ENCODE measurements at regions not wholly inside any gene's neighbourhood (a gene's known extent, or its start where the extent isn't known, plus 50 kb on each side); places are given as distances from the start of the nearest gene placed in this dataset.

DNA sequence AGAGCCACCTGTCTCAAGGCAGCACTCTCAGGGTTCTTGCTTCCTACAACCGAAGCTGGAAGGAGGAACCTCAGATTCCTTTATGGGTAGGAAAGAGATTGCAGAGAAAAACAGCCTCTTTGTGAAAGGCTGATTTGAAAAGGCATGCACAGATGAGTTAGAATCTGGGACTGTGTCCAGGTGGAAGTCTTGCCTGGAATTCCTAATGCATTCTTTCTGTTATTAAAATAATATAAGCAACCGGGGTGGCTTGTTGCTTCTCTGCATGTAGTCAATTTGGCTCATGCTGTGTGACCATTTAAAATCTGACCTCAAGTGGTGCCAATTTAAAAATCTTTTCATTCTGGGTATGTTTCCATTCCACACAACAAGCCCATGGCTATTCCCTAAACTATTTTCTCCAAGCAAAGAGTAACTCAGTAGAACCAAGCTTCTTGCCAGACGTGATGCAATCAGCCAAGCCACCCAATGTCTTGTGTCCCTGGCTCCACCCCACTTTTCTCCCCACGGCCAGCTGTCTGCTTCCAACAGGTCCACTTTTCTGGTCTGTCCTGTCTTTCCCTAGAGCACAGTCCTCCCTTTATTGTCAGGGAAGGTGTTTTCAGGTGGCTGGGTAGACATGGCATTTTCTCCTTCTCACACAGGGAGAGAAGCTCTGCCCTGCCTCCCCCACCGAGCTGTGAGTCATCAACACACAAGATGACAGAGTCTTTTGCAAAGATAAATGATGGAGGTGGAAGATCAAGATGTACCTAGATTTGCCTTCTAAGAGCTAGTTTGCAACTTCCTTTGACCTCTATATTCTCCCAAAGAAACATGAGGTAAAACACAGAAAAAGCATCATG, 394.3 kb downstream of the FOXO1 start:
- DNase-seq = peak; percentile 7

DNA sequence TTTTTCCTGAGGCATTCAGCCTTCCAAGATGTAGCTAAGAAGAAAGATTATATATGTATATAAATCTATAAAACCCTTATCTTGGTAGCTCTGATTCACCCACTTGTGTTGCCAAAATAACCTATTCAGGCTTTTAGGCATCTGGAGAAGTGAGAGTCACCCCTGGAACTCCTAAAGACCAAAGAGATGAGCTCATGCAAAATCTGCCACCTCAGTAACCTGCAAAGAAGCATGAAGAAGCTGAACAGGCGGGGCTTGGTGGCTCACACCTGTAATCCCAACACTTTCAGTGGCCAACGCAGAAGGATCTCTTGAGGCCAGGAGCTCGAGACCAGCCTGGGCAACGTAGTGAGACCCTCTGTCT, 393.7 kb downstream of the FOXO1 start:
- no peak for DNase-seq

DNA sequence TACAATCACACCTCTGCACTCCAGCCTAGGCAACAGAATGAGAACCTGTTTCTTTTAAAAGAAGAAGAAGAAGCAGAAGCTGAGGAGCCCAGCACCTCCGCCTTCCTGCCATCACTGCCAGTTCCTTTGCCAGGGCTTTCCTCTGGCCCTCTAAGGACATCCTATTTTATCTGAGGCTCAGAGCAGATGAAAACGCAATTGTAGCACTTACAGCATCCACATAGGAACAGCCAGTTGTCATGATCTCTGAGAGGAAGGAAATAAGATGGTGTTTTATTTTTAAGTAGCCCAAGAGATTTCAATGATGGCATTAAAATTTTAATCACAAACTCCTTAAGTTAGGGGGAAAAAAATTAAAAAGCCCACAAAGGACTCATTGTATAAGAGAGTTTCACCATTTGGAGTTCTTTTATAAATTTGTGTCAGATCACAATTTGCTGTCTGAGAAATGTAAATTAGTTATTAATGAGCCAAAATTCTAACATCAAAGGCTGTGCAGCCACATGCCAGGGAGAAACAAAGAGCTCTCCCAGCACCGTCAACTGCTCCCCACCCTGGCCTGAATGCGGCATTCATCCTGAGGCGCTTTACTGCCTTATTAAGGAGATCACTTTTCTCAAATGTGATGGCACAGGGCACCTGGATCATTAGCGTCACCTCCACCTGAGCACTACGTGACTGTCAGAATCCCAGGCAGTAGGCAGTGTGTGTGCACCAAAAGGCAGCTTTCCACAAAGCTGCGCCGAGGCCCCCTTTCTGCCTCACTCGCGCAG, 393.0 kb downstream of the FOXO1 start:
- no peak for DNase-seq

GRCh38 chr13:40274103-40274502, 392.3 kb downstream of the FOXO1 start:
- no peak for DNase-seq

GRCh38 chr13:40275155-40275554, 391.3 kb downstream of the FOXO1 start:
- DNase-seq = no peak

- no peak for DNase-seq
Observed at GRCh38 chr13:40275636-40276035, 390.8 kb downstream of the FOXO1 start.

- DNase-seq = no peak
Observed at GRCh38 chr13:40283666-40284065, 382.8 kb downstream of the FOXO1 start.

DNA sequence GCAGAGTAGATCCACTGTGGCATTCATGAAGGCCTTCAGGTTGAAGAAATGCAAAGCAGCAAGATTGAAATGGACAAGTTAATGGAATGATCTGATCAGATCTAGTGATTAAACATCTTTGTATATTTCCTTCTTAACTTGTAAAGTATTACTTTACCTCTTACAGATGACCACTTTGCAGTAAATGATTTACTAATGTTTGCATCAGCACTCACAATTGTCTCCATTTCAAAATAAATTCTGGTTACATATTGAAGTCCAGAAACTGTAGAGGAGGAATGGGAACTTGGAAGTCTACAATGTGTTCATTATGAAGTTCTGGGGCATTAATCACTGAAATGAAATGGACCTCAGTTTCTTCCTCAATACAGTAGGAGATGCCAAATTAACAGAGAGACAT, 380.8 kb downstream of the FOXO1 start:
- no peak for DNase-seq

- no peak for DNase-seq
Observed at GRCh38 chr13:40287428-40287827, 379.0 kb downstream of the FOXO1 start.

- no peak for DNase-seq
Observed at GRCh38 chr13:40288259-40288658, 378.2 kb downstream of the FOXO1 start.

DNA sequence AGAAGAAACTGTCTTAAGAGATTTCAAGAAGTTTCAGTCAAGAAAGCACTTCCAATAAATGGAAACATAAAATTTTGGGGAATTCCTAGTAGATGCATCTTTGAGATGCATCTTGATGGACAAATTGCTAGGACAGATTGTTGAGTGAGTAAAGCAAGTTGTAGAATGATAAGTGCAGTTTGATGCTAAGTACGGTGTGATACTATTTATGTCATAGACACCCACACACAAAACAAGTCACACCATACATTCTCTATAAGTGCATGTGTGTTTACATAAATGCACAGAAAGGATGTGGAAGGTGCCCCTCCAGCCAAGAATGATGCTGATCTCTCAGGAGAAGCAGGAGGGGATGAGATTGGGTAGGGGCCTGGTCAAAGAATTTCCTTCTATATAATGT, 375.7 kb downstream of the FOXO1 start:
- no peak for DNase-seq

DNA sequence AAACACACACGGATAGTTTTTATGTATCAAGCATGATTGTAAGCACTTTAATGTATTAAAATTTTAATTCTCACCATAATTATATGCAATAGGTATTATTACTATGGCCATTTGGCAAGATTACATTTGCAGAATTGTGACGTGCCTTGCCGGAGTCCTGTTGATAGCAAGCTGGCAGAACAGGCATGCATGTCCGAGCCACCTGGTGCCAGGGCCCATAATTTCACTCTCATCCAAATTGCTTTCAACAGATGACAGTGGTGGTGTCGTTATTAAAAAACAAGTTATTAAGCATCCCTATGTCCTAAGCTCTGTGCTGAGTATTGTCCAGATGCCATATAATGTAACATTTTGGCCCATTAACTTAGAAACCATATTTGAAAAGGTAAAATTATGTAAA, 374.3 kb downstream of the FOXO1 start:
- no peak for DNase-seq

DNA sequence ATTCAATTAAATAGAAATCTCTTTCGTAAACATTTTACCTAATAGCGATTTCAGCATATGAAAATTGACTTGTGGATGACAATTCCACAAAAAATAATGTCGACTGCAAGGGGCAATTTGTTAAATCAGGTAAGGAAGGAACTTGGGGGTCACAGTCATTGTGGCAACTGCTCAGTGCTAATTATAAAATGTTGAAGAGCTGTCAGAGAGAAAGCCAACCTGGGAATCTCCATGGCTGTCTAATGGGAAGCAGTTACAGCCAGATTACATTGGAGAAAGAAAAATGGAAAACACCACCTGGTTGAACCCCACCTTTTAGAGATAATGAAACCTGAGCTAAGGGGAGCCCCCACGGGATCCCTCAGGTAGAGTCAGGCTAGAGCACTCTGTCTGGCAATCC, 373.9 kb downstream of the FOXO1 start:
- no peak for DNase-seq

- no peak for DNase-seq
Observed at GRCh38 chr13:40302351-40302750, 364.1 kb downstream of the FOXO1 start.

- no peak for DNase-seq
Observed at GRCh38 chr13:40304391-40304790, 362.1 kb downstream of the FOXO1 start.

GRCh38 chr13:40306817-40307216, 359.6 kb downstream of the FOXO1 start:
- DNase-seq = peak; percentile 74

- DNase-seq = no peak
Observed at GRCh38 chr13:40309881-40310280, 356.6 kb downstream of the FOXO1 start.

- no peak for DNase-seq
Observed at GRCh38 chr13:40311356-40312101, 354.9 kb downstream of the FOXO1 start.

DNA sequence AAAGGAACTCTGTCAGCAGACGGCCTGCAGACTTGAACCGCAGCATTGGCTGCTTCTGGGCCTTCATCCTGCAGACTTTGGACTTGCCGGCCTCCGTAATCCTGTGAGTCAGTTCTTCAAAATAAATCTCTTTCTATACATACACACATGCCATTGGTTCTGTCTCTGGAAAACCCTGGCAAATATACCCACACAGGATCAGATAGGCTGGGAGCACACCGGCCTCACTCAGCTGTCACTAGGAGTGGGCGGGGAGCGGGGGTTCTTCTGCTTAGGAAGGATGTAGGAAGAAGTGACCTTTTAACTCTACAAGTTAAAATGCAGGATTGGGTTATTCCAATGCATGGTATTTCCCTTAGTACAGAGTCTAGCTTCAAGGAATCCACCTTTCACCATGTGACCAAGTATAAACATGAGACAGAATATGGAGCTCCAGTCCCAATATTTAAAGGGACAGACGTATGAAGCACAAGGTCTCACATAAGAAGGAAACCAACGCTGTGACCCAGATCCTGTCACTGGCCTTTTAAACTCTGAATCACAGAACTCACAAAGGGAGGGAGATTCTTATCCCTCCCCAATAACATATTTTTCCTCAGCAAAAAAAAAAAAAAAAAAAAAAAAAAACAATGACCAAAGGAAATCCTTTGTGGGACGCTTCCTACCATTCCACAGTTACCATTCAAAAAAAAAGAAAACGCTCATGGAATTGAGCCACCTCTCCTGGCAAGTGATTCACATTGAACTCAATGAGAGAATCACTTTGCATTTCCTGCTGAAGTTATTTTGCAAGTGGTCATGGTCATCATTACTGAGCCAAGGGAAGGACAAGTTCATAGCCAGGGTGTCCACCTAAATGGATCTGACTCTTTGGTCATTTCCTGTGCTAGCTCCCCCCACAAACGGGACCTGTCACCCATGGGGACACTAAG, 352.9 kb downstream of the FOXO1 start:
- DNase-seq = no peak

DNA sequence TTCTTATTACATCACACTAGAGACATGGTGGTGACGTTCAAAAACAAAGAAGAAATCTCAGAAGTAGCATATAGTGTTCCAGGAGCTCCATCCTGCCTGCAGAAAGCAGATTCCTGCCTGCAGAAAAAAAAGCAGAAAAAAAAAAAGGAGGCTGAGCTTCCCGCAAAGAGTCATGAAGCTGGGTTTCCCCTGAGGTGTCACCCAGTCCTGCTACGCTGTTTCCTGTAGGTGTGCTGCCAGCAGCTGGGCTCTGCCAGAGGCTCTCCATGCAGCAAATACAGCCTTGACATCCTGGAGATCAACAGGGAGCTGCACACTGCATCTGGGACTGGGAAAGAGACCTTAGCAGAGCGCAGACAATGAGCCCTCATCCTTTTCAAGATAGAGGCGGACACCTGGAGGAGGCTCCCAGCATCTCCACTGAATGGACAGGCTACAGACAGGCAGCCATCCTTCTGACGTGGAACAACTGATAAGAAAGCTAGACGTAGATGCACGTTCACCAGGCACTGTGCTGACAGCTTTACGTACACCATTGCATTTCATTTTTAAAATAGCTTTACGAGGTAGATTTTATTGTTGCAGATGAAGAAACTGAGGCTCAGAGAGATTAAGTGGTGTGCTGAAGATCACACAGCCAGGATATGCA, 350.9 kb downstream of the FOXO1 start:
- peak; percentile 62 for DNase-seq

GRCh38 chr13:40316301-40316700, 350.1 kb downstream of the FOXO1 start:
- peak; percentile 56 for DNase-seq

GRCh38 chr13:40317980-40318327, 348.5 kb downstream of the FOXO1 start:
- no peak for DNase-seq

Measured in activated CD4-positive, alpha-beta T cell treated with anti-CD3 and anti-CD28 coated beads, Interleukin-2, Interleukin-6, amounts not matched to agents 100 ng/mL and 50 ng/mL, durations not matched to agents 16 hours and 8 hours (primary cell).